Retinal pigment epithelial cell (primary cell): ENCODE measurements at regions not wholly inside any gene's neighbourhood (a gene's known extent, or its start where the extent isn't known, plus 50 kb on each side); places are given as distances from the start of the nearest gene placed in this dataset.

Experiments
- DNase-seq: peaks from one replicate; pipeline ENCODE4 v3.0.0-alpha.2; 2010; ENCODE audit warnings: low read depth
- H3K4me3 ChIP-seq: 2 replicates; pipeline ENCODE4 v1.5.1; 2011; ENCODE audit warnings: mild to moderate bottlenecking, low read length, control low read depth, moderate library complexity
- TF ChIP-seq, protein P1 (sequence below): conservative IDR thresholded peaks from 2 replicates; pipeline ENCODE4 v1.5.1; 2011; ENCODE audit warnings: low read depth, low read length, control low read depth, inconsistent platforms

DNA sequence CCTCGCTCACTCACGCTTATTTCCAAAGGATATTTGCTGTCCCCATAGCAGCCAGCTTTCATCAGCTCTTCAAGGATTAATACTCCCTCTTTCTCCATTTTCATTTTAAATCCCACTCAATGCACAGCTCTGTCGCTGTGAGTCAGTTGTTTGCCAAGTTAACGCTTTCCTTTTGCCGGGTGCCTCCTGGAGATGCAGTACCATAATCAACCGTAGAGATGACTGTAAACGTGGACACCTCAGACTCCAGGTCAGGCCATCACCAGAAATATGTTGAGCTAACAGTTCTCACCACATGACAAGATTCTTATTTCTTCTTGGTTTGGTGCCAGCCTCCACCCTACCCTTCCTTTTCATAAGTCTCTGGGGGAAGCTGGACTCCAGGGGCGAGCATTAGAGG is 66.6 kb upstream of the TAB2 start:
- TF ChIP-seq, protein P1, sequence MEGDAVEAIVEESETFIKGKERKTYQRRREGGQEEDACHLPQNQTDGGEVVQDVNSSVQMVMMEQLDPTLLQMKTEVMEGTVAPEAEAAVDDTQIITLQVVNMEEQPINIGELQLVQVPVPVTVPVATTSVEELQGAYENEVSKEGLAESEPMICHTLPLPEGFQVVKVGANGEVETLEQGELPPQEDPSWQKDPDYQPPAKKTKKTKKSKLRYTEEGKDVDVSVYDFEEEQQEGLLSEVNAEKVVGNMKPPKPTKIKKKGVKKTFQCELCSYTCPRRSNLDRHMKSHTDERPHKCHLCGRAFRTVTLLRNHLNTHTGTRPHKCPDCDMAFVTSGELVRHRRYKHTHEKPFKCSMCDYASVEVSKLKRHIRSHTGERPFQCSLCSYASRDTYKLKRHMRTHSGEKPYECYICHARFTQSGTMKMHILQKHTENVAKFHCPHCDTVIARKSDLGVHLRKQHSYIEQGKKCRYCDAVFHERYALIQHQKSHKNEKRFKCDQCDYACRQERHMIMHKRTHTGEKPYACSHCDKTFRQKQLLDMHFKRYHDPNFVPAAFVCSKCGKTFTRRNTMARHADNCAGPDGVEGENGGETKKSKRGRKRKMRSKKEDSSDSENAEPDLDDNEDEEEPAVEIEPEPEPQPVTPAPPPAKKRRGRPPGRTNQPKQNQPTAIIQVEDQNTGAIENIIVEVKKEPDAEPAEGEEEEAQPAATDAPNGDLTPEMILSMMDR = no peak
- no peak for DNase-seq
- H3K4me3 ChIP-seq = no peak overlapping the region

DNA sequence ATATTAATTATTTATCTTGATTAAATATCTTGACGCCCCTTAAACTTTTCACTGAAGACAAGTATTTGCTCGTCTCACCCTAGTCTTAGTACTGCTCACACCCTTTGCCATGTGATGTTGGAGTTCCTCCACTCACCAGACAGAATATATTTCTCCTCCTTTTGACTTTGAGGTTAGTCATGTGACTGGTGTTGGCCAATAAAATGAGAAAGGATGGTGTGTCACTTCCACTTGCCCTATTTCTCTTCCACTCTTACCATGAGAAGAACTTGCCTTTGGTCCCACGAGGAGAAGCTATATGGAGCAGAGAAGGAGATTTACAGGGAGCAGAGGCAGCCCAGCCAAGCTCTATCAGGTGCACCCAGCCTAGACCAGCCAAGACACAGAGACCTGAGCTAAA is 64.9 kb upstream of the TAB2 start:
- TF ChIP-seq, protein P1 = no peak
- DNase-seq = no peak
- H3K4me3 ChIP-seq = no peak overlapping the region

DNA sequence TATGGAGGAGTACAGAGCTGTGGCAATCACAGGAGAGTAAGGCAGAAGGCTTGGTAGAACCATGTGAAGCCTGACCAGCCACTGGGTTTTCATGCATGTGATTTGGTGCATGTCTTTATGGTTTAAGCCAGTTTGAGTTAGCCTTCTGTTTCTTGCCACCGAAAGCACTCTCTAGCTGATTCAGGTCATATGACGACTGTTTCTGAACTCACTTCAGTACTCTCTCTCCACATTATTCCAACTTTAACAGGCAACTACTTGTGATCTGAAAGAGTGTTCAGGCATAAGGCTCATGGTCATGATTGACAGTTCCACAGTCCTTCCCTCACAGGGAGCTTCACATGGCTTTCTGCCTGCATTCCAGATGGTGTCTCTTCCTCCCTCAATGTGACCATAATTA is 63.3 kb upstream of the TAB2 start:
- DNase-seq = no peak
- no peak overlapping the region for H3K4me3 ChIP-seq
- TF ChIP-seq, protein P1 = no peak

DNA sequence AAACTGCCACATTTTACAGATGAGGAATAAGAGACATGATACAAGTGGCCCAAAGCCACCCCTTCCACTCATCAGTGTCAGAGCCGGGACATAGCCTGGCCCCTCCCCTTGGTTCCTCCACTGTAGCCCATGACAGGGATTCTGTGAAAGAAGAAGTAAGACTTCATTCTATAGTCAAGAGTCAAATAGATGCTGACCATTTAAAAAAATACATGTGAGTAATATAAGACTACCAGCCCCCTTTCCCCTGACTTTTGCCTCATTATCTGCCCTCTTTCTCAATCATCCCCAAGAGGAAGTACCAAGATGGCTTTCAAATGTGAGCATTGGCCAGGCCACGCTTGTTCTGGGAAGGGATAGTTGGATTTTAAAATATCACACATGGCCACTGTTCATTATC is 57.8 kb upstream of the TAB2 start:
- no peak for DNase-seq
- no peak overlapping the region for H3K4me3 ChIP-seq
- TF ChIP-seq, protein P1 = no peak

DNA sequence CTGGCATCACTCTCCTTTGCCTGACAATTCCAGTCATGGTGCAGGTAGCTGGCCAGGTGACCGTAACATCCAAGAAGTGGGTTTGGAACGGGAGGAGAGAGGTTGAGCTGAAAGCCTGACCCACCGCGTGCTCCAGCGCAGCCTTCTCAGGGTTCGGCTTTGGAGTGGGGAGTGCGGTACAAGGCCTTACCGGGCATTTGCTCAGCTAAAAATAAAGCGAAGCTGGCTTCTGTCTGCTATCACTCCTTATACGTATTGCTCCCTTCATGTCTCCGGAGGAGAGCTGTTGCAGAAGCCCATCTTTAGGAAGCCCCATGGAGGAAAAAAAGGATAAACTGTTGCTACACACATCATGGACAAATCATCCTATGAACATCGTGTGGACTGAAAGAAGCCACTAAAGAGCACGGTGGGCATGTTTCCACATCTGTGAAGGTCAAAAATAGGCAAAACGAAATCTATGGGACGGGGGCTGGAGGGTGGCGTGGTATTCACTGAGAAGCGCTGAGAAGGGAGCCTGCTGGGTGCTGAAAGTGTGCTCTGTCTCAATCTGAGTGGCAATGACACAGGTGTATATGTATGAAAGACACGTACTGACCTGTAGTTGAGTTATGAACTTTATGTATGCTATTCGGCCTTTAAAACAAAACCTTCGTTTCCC is 57.2 kb upstream of the TAB2 start:
- no peak for DNase-seq
- no peak overlapping the region for H3K4me3 ChIP-seq
- TF ChIP-seq, protein P1 = no peak

DNA sequence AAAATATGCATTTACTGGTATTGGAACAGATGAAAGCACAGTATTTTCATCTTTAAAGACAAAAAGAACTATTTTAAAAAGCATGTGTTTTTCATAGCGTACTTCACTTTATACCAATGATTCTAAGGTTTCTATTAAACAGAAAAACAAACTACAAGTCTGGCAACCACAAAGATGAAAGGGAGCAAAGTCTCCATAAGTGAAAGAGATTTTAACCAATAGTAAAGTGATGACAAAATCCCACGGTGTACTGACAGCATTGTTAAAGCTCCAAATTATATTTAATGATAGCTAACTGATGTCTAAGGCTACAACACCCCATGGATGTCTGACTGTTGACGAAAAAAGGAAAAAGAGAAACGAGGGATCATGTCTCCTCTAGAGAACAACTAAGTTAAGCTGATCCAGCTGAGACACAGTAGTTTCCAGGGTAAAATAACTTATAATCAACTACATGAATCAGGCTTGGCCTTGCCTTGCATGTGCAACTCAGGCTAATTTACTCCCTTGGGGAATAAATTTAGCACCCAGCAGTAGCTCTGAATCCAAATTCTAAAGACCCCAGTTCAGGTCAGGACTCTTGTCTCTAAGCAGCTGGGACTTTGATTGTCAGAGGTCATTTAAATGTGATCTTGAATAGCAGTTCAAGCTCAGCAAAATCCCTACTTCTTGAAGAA is 56.0 kb upstream of the TAB2 start:
- no peak for DNase-seq
- TF ChIP-seq, protein P1 = no peak
- no peak overlapping the region for H3K4me3 ChIP-seq

DNA sequence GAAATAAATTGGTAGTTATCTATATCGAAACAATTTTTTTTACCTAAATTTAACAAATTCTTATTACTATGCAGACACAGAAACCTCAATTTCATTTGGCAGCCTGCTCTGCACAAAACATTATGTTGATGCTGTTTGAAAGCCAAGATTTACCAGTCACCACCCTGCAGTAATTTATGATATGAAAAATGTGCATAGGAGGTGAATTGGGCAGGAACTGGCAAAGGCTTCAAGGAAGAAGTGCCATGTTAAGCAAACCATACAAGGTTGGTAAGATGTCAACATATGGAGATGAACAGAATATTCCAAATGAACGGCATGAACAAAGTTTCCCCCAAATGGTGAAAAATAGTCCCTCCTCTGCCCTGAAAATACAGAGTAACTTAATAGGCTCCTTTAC is 54.2 kb upstream of the TAB2 start:
- no peak for DNase-seq
- no peak overlapping the region for H3K4me3 ChIP-seq
- TF ChIP-seq, protein P1 = no peak
